ENCODE measurements at regions not wholly inside any gene's neighbourhood (a gene's known extent, or its start where the extent isn't known, plus 50 kb on each side); places are given as distances from the start of the nearest gene placed in this dataset.

DNA sequence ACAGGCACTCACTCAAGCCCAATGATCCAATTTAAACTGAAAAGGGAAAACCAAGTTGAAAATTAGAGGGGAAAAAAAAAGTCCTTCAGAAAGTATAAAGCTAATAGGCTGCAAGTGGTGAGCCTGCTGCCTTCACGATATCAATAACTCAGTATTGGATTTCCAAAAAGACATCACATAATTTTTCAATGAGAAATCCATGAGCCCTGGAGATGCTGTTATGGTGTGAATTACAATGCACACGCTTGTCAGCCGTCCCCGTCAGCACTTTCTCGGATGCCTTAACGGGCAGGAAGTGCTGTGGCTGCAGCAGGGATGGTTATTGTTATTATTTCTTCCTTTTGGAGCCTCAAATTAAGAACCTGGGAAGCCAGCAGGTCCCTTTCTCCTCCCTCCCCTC, 138.5 kb downstream of the DHX35 start:
- DNase-seq = no peak

DNA sequence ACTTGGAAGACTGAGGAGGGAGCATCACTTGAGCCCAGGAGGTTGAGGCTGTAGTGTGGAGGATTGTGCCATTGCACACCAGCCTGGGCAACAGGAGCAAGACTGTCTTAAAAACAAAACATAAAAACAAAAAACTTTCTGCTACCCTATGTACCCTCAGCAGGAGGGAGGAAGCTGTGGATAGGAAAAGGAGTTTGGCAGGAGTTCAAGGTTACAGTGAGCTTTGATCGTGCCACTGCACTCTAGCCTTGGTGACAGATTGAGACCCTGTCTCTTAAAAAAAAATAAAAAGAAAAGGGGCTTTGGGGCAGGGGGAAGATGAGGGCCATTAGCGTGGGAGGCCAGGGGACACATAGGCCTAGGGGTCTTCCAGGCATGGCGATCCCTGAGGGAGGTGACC, 135.7 kb downstream of the DHX35 start:
- Histone ChIP-seq H3K36me3 (ENCODE audit: low read depth) (no peaks in the 10 kb centered on the region), H3K4me1 (ENCODE audit: low read depth) (no peaks in the 10 kb centered on the region), H3K9me3 (no peaks in the 10 kb centered on the region), H3K4me3 (no peak overlapping the region)
- DNase-seq (no peak), ATAC-seq (no peak)
- TF ChIP-seq, protein P1, sequence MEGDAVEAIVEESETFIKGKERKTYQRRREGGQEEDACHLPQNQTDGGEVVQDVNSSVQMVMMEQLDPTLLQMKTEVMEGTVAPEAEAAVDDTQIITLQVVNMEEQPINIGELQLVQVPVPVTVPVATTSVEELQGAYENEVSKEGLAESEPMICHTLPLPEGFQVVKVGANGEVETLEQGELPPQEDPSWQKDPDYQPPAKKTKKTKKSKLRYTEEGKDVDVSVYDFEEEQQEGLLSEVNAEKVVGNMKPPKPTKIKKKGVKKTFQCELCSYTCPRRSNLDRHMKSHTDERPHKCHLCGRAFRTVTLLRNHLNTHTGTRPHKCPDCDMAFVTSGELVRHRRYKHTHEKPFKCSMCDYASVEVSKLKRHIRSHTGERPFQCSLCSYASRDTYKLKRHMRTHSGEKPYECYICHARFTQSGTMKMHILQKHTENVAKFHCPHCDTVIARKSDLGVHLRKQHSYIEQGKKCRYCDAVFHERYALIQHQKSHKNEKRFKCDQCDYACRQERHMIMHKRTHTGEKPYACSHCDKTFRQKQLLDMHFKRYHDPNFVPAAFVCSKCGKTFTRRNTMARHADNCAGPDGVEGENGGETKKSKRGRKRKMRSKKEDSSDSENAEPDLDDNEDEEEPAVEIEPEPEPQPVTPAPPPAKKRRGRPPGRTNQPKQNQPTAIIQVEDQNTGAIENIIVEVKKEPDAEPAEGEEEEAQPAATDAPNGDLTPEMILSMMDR (IDR thresholded peaks at IDR 0.05) = no peak
- intact Hi-C loops (cut with DNase I, micrococcal nuclease) = no loop called here

More for the DNA sequence above, 138.5 kb downstream of the DHX35 start:
- H3K4me3 ChIP-seq = no peak overlapping the region
- H3K36me3 ChIP-seq (ENCODE audit: low read depth) = no peaks in the 10 kb centered on the region
- TF ChIP-seq, protein P1 (IDR thresholded peaks at IDR 0.05) = no peak
- no peaks in the 10 kb centered on the region for H3K9me3 ChIP-seq
- intact Hi-C loops (cut with DNase I, micrococcal nuclease) = no loop called here
- no peak for ATAC-seq
- H3K4me1 ChIP-seq (ENCODE audit: low read depth) = no peaks in the 10 kb centered on the region

DNA sequence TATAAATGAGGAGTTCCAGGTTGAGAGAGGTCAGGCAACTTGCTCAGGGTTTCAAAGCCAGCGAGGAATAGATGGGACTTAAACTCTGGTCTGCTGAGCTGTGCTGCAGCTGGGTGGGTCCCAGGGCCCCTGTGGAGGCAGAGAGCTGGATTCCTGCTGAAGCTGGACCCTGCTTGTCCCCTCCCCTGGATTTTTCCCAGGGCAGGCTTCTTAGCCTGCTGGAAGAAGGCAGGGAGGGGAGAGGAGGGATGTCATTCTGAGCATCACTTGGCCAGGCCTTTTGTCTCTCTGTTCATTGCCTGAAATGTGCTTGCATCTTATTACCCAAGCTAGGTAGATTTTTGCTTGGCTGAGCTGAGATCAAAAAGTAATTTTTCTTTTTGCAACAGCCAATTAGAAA, 133.7 kb downstream of the DHX35 start:
- intact Hi-C loops (cut with DNase I, micrococcal nuclease) = no loop called here
- Histone ChIP-seq H3K36me3 (ENCODE audit: low read depth) (no peaks in the 10 kb centered on the region), H3K9me3 (no peaks in the 10 kb centered on the region), H3K4me1 (ENCODE audit: low read depth) (no peaks in the 10 kb centered on the region), H3K4me3 (no peak overlapping the region)
- no peak for DNase-seq
- TF ChIP-seq, protein P1 (IDR thresholded peaks at IDR 0.05) = no peak
- ATAC-seq = no peak

DNA sequence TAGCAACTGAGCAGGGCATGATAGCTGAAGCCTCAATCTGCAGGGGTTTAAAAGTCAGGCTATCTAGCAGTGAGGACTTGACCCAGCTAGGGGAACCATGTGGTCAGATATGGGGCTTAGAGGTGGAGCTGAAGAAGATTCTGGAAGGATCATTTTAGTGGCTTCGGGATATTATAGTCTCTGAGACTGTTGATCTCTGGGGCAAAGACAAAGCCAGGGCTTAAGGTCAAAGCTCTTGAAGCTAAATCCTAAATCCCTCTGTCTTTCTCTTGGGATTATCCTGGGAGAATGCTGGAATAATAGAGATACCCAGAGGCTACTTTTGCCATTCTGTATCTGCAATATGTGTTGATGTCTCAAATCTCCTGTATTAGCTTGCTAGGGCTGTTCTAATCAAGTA, 132.2 kb downstream of the DHX35 start:
- H3K9me3 ChIP-seq = no peaks in the 10 kb centered on the region
- no peak for ATAC-seq

DNA sequence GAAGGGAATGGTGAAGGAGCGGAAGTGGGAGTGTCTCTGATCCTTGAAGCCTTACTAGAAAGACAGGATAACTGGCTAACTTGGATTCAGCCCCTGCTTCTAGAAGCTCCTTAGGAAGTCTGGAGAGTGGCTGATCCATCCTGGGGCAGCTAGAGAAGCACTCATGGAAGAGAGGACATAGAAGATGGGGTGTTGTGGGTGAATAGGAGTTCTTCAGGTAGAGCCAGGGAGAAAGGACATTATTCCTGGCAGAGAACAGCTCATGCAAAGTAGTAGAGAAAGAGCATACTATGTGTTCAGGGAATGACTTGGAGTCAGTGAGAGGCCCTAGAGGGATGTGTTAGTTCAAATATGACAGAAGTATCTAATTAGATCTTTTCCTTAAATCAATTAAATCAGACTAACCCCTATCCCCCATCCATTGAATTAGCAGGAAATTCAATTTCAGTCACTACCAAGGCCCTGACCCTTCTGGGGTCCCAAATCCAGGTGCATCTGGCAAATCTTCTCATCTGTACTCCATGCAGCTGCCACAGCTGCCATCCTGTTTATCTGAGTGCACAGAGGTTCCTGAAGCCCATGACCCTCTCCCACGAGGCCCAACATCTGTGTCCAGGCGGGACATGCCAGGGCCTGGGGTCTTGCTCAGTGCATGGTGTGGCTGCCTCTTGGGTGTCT, 130.7 kb downstream of the DHX35 start:
- Histone ChIP-seq H3K4me3 (no peak overlapping the region), H3K36me3 (ENCODE audit: low read depth) (no peaks in the 10 kb centered on the region), H3K9me3 (no peaks in the 10 kb centered on the region), H3K4me1 (ENCODE audit: low read depth) (no peaks in the 10 kb centered on the region)
- TF ChIP-seq, protein P1 (IDR thresholded peaks at IDR 0.05) = no peak
- ATAC-seq = no peak
- intact Hi-C loops (cut with DNase I, micrococcal nuclease) = no loop called here
- DNase-seq = no peak

More for the DNA sequence above, 132.2 kb downstream of the DHX35 start:
- Histone ChIP-seq H3K36me3 (ENCODE audit: low read depth) (no peaks in the 10 kb centered on the region), H3K4me3 (no peak overlapping the region), H3K4me1 (ENCODE audit: low read depth) (no peaks in the 10 kb centered on the region)
- DNase-seq = no peak
- TF ChIP-seq, protein P1 (IDR thresholded peaks at IDR 0.05) = no peak
- intact Hi-C loops (cut with DNase I, micrococcal nuclease) = no loop called here

DNA sequence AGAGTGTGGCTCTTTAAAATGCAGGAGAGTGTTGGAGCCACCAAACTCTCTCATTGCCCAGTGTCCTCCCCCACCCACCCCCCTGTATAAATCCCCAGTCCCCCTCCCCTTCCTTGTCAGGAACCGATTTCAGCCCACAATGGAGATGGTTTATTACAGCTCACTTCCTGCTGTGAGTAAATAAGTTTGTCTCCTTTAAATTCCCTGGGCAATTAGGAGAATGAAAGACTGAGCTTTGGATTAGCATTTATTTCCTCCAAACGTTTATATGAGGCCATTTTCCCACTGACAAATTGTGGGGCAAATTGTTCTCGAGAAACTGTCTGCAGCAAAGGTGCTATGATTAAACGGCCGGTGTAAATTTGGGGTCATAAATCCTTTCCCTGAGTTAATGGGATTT, 128.8 kb downstream of the DHX35 start:
- H3K4me3 ChIP-seq = no peak overlapping the region
- H3K4me1 ChIP-seq (ENCODE audit: low read depth) = no peaks in the 10 kb centered on the region
- no peak for DNase-seq
- peak; percentile 40 for ATAC-seq
- intact Hi-C loops (cut with DNase I, micrococcal nuclease) = no loop called here
- H3K9me3 ChIP-seq = no peaks in the 10 kb centered on the region
- no peaks in the 10 kb centered on the region for H3K36me3 ChIP-seq (ENCODE audit: low read depth)
- TF ChIP-seq, protein P1 (IDR thresholded peaks at IDR 0.05) = no peak
